ENCODE measurements at regions not wholly inside any gene's neighbourhood (a gene's known extent, or its start where the extent isn't known, plus 50 kb on each side); places are given as distances from the start of the nearest gene placed in this dataset.

DNA sequence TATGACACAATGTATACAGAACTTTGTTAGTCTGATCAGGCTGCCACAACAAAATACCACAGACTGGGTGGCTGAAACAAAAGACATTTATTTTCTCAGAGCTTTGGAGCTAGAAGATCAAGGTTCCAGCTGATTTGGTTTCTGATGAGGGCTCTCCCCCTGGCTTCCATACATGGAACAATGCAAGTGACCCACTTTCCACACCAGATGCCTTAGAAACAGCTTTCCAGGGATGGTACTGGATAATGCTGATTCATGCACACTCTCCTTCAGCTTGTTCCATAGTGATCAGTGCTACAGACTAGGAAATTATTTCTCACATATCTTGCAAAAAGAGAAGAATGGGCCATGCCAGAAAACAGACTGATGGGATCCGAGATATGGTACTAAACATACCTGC lies 1274.9 kb upstream of the SORCS1 start:
- peak; percentile 13 for TF ChIP-seq CTCF (IDR thresholded peaks at IDR 0.05; ENCODE audit: poor library complexity)
- no peak for TF ChIP-seq EZH2 (IDR thresholded peaks at IDR 0.05; ENCODE audit: borderline replicate concordance)
